Liver (tissue), 8 donors: ENCODE measurements at regions not wholly inside any gene's neighbourhood (a gene's known extent, or its start where the extent isn't known, plus 50 kb on each side); places are given as distances from the start of the nearest gene placed in this dataset.

Source experiments
- DNase-seq: peaks from one replicate; pipeline ENCODE4 v3.0.0-alpha.2; 2017; ENCODE audit warnings: low spot score
- H3K27ac ChIP-seq, 2 donors: one replicate each; pipeline ENCODE4 v1.7.0; 2013; ENCODE audit warnings: inconsistent platforms in 2 of 2, low read length in 2 of 2, control low read depth in 1 of 2, low read depth in 1 of 2, mild to moderate bottlenecking in 1 of 2
- H3K27me3 ChIP-seq, 4 donors: one replicate each; pipeline versions ENCODE4 v1.6.1 to v1.7.0; 2013; ENCODE audit warnings: low read length in 3 of 4, inconsistent platforms in 1 of 4, mild to moderate bottlenecking in 1 of 4, moderate library complexity in 1 of 4; ENCODE audit not compliant: control insufficient read depth in 4 of 4, insufficient read depth in 4 of 4
- H3K36me3 ChIP-seq, 4 donors: one replicate each; pipeline versions ENCODE4 v1.6.1 to v1.7.0; 2013; ENCODE audit warnings: low read length in 3 of 4, mild to moderate bottlenecking in 3 of 4, low read depth in 1 of 4, moderate library complexity in 1 of 4; ENCODE audit not compliant: control insufficient read depth in 4 of 4, insufficient read depth in 3 of 4
- H3K4me1 ChIP-seq, 4 donors: one replicate each; pipeline versions ENCODE4 v1.6.1 to v1.7.0; 2013; ENCODE audit warnings: low read length in 3 of 4, mild to moderate bottlenecking in 3 of 4, moderate library complexity in 1 of 4; ENCODE audit not compliant: control insufficient read depth in 4 of 4, insufficient read depth in 4 of 4
- H3K4me3 ChIP-seq, 3 donors: one replicate each; pipeline versions ENCODE4 v1.6.1 to v1.7.0; 2013; ENCODE audit warnings: low read length in 3 of 3, control low read depth in 1 of 3, low read depth in 1 of 3, mild to moderate bottlenecking in 1 of 3
- H3K9ac ChIP-seq, 2 donors: one replicate each; pipeline ENCODE4 v1.7.0; 2013; ENCODE audit warnings: low read length in 2 of 2, mild to moderate bottlenecking in 2 of 2, moderate library complexity in 2 of 2, control low read depth in 1 of 2, low read depth in 1 of 2
- H3K9me3 ChIP-seq, 4 donors: one replicate each; pipeline versions ENCODE4 v1.6.1 to v1.7.0; 2013; ENCODE audit warnings: low read length in 3 of 4; ENCODE audit not compliant: control insufficient read depth in 4 of 4
- CTCF ChIP-seq: fragments of 150-350 bp; IDR thresholded peaks from 2 replicates; pipeline ENCODE4 v1.5.1; 2017; ENCODE audit warnings: improper control_type of control experiment, low read depth, low read length; ENCODE audit not compliant: missing input control
- EGR1 ChIP-seq, 2 donors: IDR thresholded peaks; 2 replicates each; pipeline ENCODE4 v1.6.1; 2016 to 2018; ENCODE audit warnings: antibody characterized with exemption in 2 of 2, low read depth in 2 of 2
- FOXA2 ChIP-seq: IDR thresholded peaks from 2 replicates; pipeline ENCODE4 v1.6.1; 2016; ENCODE audit warnings: antibody characterized with exemption
- GABPA ChIP-seq, 2 donors: IDR thresholded peaks in 1 of 2; conservative IDR thresholded peaks in 1 of 2; 2 replicates each; pipeline ENCODE4 v1.6.1; 2016; ENCODE audit warnings: antibody characterized with exemption in 2 of 2, mild to moderate bottlenecking in 1 of 2, moderate library complexity in 1 of 2
- HNF4A ChIP-seq, 2 donors: conservative IDR thresholded peaks; 2 replicates each; pipeline ENCODE4 v1.6.1; 2016; ENCODE audit warnings: antibody characterized with exemption in 2 of 2, mild to moderate bottlenecking in 2 of 2
- JUND ChIP-seq, 2 donors: IDR thresholded peaks; 2 replicates each; pipeline ENCODE4 v1.6.1; 2016; ENCODE audit warnings: antibody characterized with exemption in 2 of 2
- NR2F2 ChIP-seq: IDR thresholded peaks from 2 replicates; pipeline ENCODE4 v1.6.1; 2016; ENCODE audit warnings: antibody characterized with exemption
- RAD21 ChIP-seq, 2 donors: IDR thresholded peaks; 2 replicates each; pipeline ENCODE4 v1.6.1; 2016; ENCODE audit warnings: antibody characterized with exemption in 2 of 2, mild to moderate bottlenecking in 2 of 2
- REST ChIP-seq: IDR thresholded peaks from 2 replicates; pipeline ENCODE4 v1.6.1; 2016; ENCODE audit warnings: antibody characterized with exemption, mild to moderate bottlenecking
- RXRA ChIP-seq, 2 donors: IDR thresholded peaks; 2 replicates each; pipeline ENCODE4 v1.6.1; 2017 to 2018; ENCODE audit warnings: antibody characterized with exemption in 2 of 2, mild to moderate bottlenecking in 1 of 2
- SP1 ChIP-seq: IDR thresholded peaks from 2 replicates; pipeline ENCODE4 v1.6.1; 2018; ENCODE audit warnings: antibody characterized with exemption, mild to moderate bottlenecking
- YY1 ChIP-seq: IDR thresholded peaks from 2 replicates; pipeline ENCODE4 v1.6.1; 2016; ENCODE audit warnings: antibody characterized with exemption, mild to moderate bottlenecking
- WGBS: extraction: QIAGEN DNeasy Blood & Tissue Kit; methylation state at CpG from one replicate; pipeline ENCODE4 v1.1.7; 2013; 5-methylcytosine and 5-hydroxymethylcytosine counted together
- TF ChIP-seq, protein P1 (sequence below): IDR thresholded peaks from 2 replicates; pipeline ENCODE4 v1.6.1; 2016; ENCODE audit warnings: antibody characterized with exemption
- TF ChIP-seq, protein P2 (sequence below): IDR thresholded peaks from 2 replicates; pipeline ENCODE4 v1.6.1; 2016; ENCODE audit warnings: antibody characterized with exemption
- donor health status: healthy.
- donor health status: healthy.
- donor health status: healthy.
- donor health status: healthy.
- donor health status: healthy.

GRCh38 chr5:28575368-28575767 lies 1537.0 kb upstream of the CDH9 start (continued):
- TF ChIP-seq, protein P1, sequence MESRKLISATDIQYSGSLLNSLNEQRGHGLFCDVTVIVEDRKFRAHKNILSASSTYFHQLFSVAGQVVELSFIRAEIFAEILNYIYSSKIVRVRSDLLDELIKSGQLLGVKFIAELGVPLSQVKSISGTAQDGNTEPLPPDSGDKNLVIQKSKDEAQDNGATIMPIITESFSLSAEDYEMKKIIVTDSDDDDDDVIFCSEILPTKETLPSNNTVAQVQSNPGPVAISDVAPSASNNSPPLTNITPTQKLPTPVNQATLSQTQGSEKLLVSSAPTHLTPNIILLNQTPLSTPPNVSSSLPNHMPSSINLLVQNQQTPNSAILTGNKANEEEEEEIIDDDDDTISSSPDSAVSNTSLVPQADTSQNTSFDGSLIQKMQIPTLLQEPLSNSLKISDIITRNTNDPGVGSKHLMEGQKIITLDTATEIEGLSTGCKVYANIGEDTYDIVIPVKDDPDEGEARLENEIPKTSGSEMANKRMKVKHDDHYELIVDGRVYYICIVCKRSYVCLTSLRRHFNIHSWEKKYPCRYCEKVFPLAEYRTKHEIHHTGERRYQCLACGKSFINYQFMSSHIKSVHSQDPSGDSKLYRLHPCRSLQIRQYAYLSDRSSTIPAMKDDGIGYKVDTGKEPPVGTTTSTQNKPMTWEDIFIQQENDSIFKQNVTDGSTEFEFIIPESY: no peak
- no peak for TF ChIP-seq HNF4A (conservative IDR thresholded peaks at IDR 0.05)
- TF ChIP-seq FOXA2: no peak
- no peak for TF ChIP-seq YY1
- TF ChIP-seq, protein P2, sequence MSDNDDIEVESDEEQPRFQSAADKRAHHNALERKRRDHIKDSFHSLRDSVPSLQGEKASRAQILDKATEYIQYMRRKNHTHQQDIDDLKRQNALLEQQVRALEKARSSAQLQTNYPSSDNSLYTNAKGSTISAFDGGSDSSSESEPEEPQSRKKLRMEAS: no peak
- no peak for TF ChIP-seq RXRA (IDR thresholded peaks at IDR 0.05)
- TF ChIP-seq GABPA (IDR thresholded peaks at IDR 0.05 in 1 of 2, conservative IDR thresholded peaks at IDR 0.05 in 1 of 2): no peak
- TF ChIP-seq SP1: no peak

- Histone ChIP-seq H3K4me1 (no peaks in the 10 kb centered on the region), H3K27ac (no peak overlapping the region), H3K27me3 (no peaks in the 10 kb centered on the region), H3K9ac (no peak overlapping the region), H3K9me3 (peaks cover 0 to 3% (median 0%) of the 10 kb centered on the region in 4 donors), H3K36me3 (no peaks in the 10 kb centered on the region), H3K4me3 (no peak overlapping the region)
- 91% methylated on average over 1 of the region's 1 CpG for WGBS
- DNase-seq: no peak
- no peak for TF ChIP-seq JUND (IDR thresholded peaks at IDR 0.05)
- TF ChIP-seq, protein P1: no peak
- TF ChIP-seq SP1: no peak
- no peak for TF ChIP-seq YY1
- no peak for TF ChIP-seq RAD21 (IDR thresholded peaks at IDR 0.05)
- no peak for TF ChIP-seq NR2F2
- no peak for TF ChIP-seq HNF4A (conservative IDR thresholded peaks at IDR 0.05)
- TF ChIP-seq RXRA (IDR thresholded peaks at IDR 0.05): no peak
- no peak for TF ChIP-seq REST
- TF ChIP-seq EGR1 (IDR thresholded peaks at IDR 0.05; ENCODE audit: low read depth in 2 of 2): no peak
- no peak for TF ChIP-seq CTCF
Measured at GRCh38 chr5:28574606-28575005, 1536.2 kb upstream of the CDH9 start.
